Activated CD8-positive, alpha-beta T cell treated with anti-CD3 and anti-CD28 coated beads, Interleukin-2, amount 10 ng/mL, durations not matched to agents 7 days and 5 days (primary cell): ENCODE measurements at regions not wholly inside any gene's neighbourhood (a gene's known extent, or its start where the extent isn't known, plus 50 kb on each side); places are given as distances from the start of the nearest gene placed in this dataset.
"Not testable (repeated sequence)": the region's sequence is repeated elsewhere in the genome, so short reads cannot be mapped to it uniquely, and the experiment has no call there.

ENCODE experiments used
- ATAC-seq: fragments of 150-1000 bp; cut with Tn5 transposase; one replicate; pipeline ENCODE4 v1.10.0; 2021; ENCODE audit warnings: moderate library complexity
- CTCF ChIA-PET: fragments of 350-600 bp; sonication (Branson Sonifier 250); formaldehyde crosslinking; loops from one replicate; lab custom pipeline; 2021; ENCODE audit warnings: antibody characterized with exemption; lab: Charles Lee
- POLR2A ChIA-PET: fragments of 350-600 bp; sonication (Branson Sonifier 250); formaldehyde crosslinking; loops from one replicate; lab custom pipeline; 2021; ENCODE audit warnings: antibody characterized with exemption; lab: Charles Lee
- DNase-seq: peaks from one replicate; pipeline ENCODE4 v3.0.0-alpha.2; 2020
- H3K27ac Mint-ChIP-seq: one replicate; pipeline ENCODE4 v1.8.0; 2021; ENCODE audit warnings: mild to moderate bottlenecking, mixed read lengths
- H3K27me3 Mint-ChIP-seq: one replicate; pipeline ENCODE4 v1.8.0; 2021; ENCODE audit warnings: low read depth, mixed read lengths
- H3K36me3 Mint-ChIP-seq: one replicate; pipeline ENCODE4 v1.8.0; 2021; ENCODE audit warnings: low read depth, mixed read lengths
- H3K4me1 Mint-ChIP-seq: one replicate; pipeline ENCODE4 v1.8.0; 2021; ENCODE audit warnings: low read depth, mixed read lengths
- H3K4me3 Mint-ChIP-seq: one replicate; pipeline ENCODE4 v1.8.0; 2021; ENCODE audit warnings: mild to moderate bottlenecking, mixed read lengths
- H3K9me3 Mint-ChIP-seq: one replicate; pipeline ENCODE4 v1.8.0; 2022; ENCODE audit warnings: mixed read lengths; ENCODE audit not compliant: insufficient read depth

GRCh38 chr13:64662887-64663593 lies 2567.1 kb downstream of the PCDH9 start:
- DNase-seq, result no peak
- POLR2A ChIA-PET, result no interaction called here
- peaks cover 9% of the 10 kb centered on the region for H3K9me3 Mint-ChIP-seq

GRCh38 chr13:64648293-64648692 lies 2581.8 kb downstream of the PCDH9 start:
- no peak overlapping the region for H3K4me3 Mint-ChIP-seq
- ChIA-PET POLR2A (no interaction called here), CTCF (no interaction called here)
- no peaks in the 10 kb centered on the region for H3K36me3 Mint-ChIP-seq
- H3K27ac Mint-ChIP-seq, result no peak overlapping the region
- no peak for ATAC-seq
- no peaks in the 10 kb centered on the region for H3K27me3 Mint-ChIP-seq
- no peak for DNase-seq
- H3K9me3 Mint-ChIP-seq, result peaks cover 13% of the 10 kb centered on the region
- no peaks in the 10 kb centered on the region for H3K4me1 Mint-ChIP-seq

More at GRCh38 chr13:64662887-64663593, 2567.1 kb downstream of the PCDH9 start:
- no peak overlapping the region for H3K4me3 Mint-ChIP-seq
- CTCF ChIA-PET, result no interaction called here
- H3K4me1 Mint-ChIP-seq, result no peaks in the 10 kb centered on the region
- H3K27me3 Mint-ChIP-seq, result no peaks in the 10 kb centered on the region
- no peaks in the 10 kb centered on the region for H3K36me3 Mint-ChIP-seq
- no peak overlapping the region for H3K27ac Mint-ChIP-seq
- ATAC-seq, result no peak

- Mint-ChIP-seq H3K4me3 (no peak overlapping the region), H3K27me3 (no peaks in the 10 kb centered on the region), H3K36me3 (no peaks in the 10 kb centered on the region), H3K9me3 (peaks cover 23% of the 10 kb centered on the region), H3K4me1 (no peaks in the 10 kb centered on the region), H3K27ac (no peak overlapping the region)
- DNase-seq, result no peak
- POLR2A ChIA-PET, result no interaction called here
- no peak for ATAC-seq
- CTCF ChIA-PET, result no interaction called here
Measured at GRCh38 chr13:64643066-64643465, 2587.1 kb downstream of the PCDH9 start.

- POLR2A ChIA-PET, result no interaction called here
- ATAC-seq (no peak), DNase-seq (no peak)
- Mint-ChIP-seq H3K9me3 (peaks cover 26% of the 10 kb centered on the region), H3K4me1 (no peaks in the 10 kb centered on the region), H3K27me3 (no peaks in the 10 kb centered on the region), H3K4me3 (no peak overlapping the region), H3K27ac (no peak overlapping the region), H3K36me3 (no peaks in the 10 kb centered on the region)
- CTCF ChIA-PET, result no interaction called here
Measured at GRCh38 chr13:64640002-64640401, 2590.1 kb downstream of the PCDH9 start.

GRCh38 chr13:64639206-64639605 lies 2590.9 kb downstream of the PCDH9 start:
- Mint-ChIP-seq H3K9me3 (peaks cover 19% of the 10 kb centered on the region), H3K27me3 (no peaks in the 10 kb centered on the region), H3K4me1 (no peaks in the 10 kb centered on the region), H3K36me3 (no peaks in the 10 kb centered on the region), H3K4me3 (no peak overlapping the region), H3K27ac (no peak overlapping the region)
- DNase-seq, result no peak
- ChIA-PET POLR2A (no interaction called here), CTCF (no interaction called here)
- no peak for ATAC-seq

- Mint-ChIP-seq H3K9me3 (peaks cover 4% of the 10 kb centered on the region), H3K27ac (no peak overlapping the region), H3K27me3 (no peaks in the 10 kb centered on the region), H3K4me3 (no peak overlapping the region), H3K4me1 (no peaks in the 10 kb centered on the region), H3K36me3 (no peaks in the 10 kb centered on the region)
- DNase-seq (no peak), ATAC-seq (no peak)
- POLR2A ChIA-PET, result no interaction called here
- CTCF ChIA-PET, result no interaction called here
Measured at GRCh38 chr13:64633948-64634347, 2596.2 kb downstream of the PCDH9 start.

- no peak for ATAC-seq
- H3K4me1 Mint-ChIP-seq, result no peaks in the 10 kb centered on the region
- DNase-seq, result no peak
- H3K27me3 Mint-ChIP-seq, result no peaks in the 10 kb centered on the region
- H3K9me3 Mint-ChIP-seq, result peaks cover 9% of the 10 kb centered on the region
- H3K27ac Mint-ChIP-seq, result no peak overlapping the region
- H3K36me3 Mint-ChIP-seq, result no peaks in the 10 kb centered on the region
- H3K4me3 Mint-ChIP-seq, result no peak overlapping the region
- ChIA-PET POLR2A (no interaction called here), CTCF (no interaction called here)
Measured at GRCh38 chr13:64627654-64628053, 2602.5 kb downstream of the PCDH9 start.

- peaks cover 9% of the 10 kb centered on the region for H3K9me3 Mint-ChIP-seq
- H3K36me3 Mint-ChIP-seq, result no peaks in the 10 kb centered on the region
- H3K27me3 Mint-ChIP-seq, result no peaks in the 10 kb centered on the region
- DNase-seq (no peak), ATAC-seq (no peak)
- ChIA-PET POLR2A (no interaction called here), CTCF (no interaction called here)
- H3K4me3 Mint-ChIP-seq, result no peak overlapping the region
- H3K27ac Mint-ChIP-seq, result no peak overlapping the region
- no peaks in the 10 kb centered on the region for H3K4me1 Mint-ChIP-seq
Measured at GRCh38 chr13:64626105-64626504, 2604.0 kb downstream of the PCDH9 start.

GRCh38 chr13:64617231-64617630 lies 2612.9 kb downstream of the PCDH9 start:
- H3K36me3 Mint-ChIP-seq, result no peaks in the 10 kb centered on the region
- CTCF ChIA-PET, result no interaction called here
- H3K27me3 Mint-ChIP-seq, result no peaks in the 10 kb centered on the region
- peaks cover 13% of the 10 kb centered on the region for H3K9me3 Mint-ChIP-seq
- DNase-seq (no peak), ATAC-seq (no peak)
- no peak overlapping the region for H3K4me3 Mint-ChIP-seq
- no peak overlapping the region for H3K27ac Mint-ChIP-seq
- POLR2A ChIA-PET, result no interaction called here
- no peaks in the 10 kb centered on the region for H3K4me1 Mint-ChIP-seq

- Mint-ChIP-seq H3K9me3 (peaks cover 28% of the 10 kb centered on the region), H3K27ac (no peak overlapping the region), H3K27me3 (no peaks in the 10 kb centered on the region), H3K4me3 (no peak overlapping the region), H3K36me3 (no peaks in the 10 kb centered on the region), H3K4me1 (no peaks in the 10 kb centered on the region)
- CTCF ChIA-PET, result no interaction called here
- ATAC-seq (no peak), DNase-seq (no peak)
- POLR2A ChIA-PET, result no interaction called here
Measured at GRCh38 chr13:64591971-64592370, 2638.2 kb downstream of the PCDH9 start.

GRCh38 chr13:64579331-64579730 lies 2650.8 kb downstream of the PCDH9 start:
- no peaks in the 10 kb centered on the region for H3K27me3 Mint-ChIP-seq
- no peak for DNase-seq
- peaks cover 13% of the 10 kb centered on the region for H3K9me3 Mint-ChIP-seq
- H3K4me1 Mint-ChIP-seq, result no peaks in the 10 kb centered on the region
- H3K27ac Mint-ChIP-seq, result no peak overlapping the region
- no peak overlapping the region for H3K4me3 Mint-ChIP-seq
- POLR2A ChIA-PET, result no interaction called here
- CTCF ChIA-PET, result no interaction called here
- ATAC-seq, result no peak
- H3K36me3 Mint-ChIP-seq, result no peaks in the 10 kb centered on the region

GRCh38 chr13:64568748-64569147 lies 2661.4 kb downstream of the PCDH9 start:
- Mint-ChIP-seq H3K4me3 (no peak overlapping the region), H3K27me3 (no peaks in the 10 kb centered on the region), H3K36me3 (no peaks in the 10 kb centered on the region), H3K4me1 (no peaks in the 10 kb centered on the region), H3K27ac (no peak overlapping the region), H3K9me3 (peaks cover 37% of the 10 kb centered on the region)
- ATAC-seq (no peak), DNase-seq (no peak)
- ChIA-PET CTCF (no interaction called here), POLR2A (no interaction called here)

GRCh38 chr13:64558031-64558430 lies 2672.1 kb downstream of the PCDH9 start:
- DNase-seq, H3K9me3 Mint-ChIP-seq, POLR2A ChIA-PET, H3K4me1 Mint-ChIP-seq, ATAC-seq, H3K36me3 Mint-ChIP-seq, H3K27ac Mint-ChIP-seq, H3K4me3 Mint-ChIP-seq, CTCF ChIA-PET, H3K27me3 Mint-ChIP-seq: not testable (repeated sequence)
